GM10248 (cell line): ENCODE measurements at regions not wholly inside any gene's neighbourhood (a gene's known extent, or its start where the extent isn't known, plus 50 kb on each side); places are given as distances from the start of the nearest gene placed in this dataset.

Experiments used
- CTCF ChIA-PET: fragments of 300-600 bp; sonication (Branson Sonifier 250); formaldehyde crosslinking; extraction: SDS; loops from one replicate; lab custom pipeline; 2021; ENCODE audit warnings: antibody characterized with exemption; lab: Yijun Ruan, JAX
- POLR2A ChIA-PET: fragments of 350-650 bp; sonication (Branson Sonifier 250); formaldehyde crosslinking; extraction: SDS; loops from one replicate; lab custom pipeline; 2020; ENCODE audit warnings: antibody characterized with exemption; lab: Yijun Ruan, JAX
- DNase-seq: peaks from one replicate; pipeline ENCODE4 v3.0.0; 2012; ENCODE audit errors: extremely low spot score
- TF ChIP-seq, protein P1 (sequence below): IDR thresholded peaks from 2 replicates; pipeline ENCODE4 v1.5.1; 2012; ENCODE audit warnings: mild to moderate bottlenecking, low read depth; ENCODE audit errors: extremely low read depth, missing control alignments, control extremely low read depth

DNA sequence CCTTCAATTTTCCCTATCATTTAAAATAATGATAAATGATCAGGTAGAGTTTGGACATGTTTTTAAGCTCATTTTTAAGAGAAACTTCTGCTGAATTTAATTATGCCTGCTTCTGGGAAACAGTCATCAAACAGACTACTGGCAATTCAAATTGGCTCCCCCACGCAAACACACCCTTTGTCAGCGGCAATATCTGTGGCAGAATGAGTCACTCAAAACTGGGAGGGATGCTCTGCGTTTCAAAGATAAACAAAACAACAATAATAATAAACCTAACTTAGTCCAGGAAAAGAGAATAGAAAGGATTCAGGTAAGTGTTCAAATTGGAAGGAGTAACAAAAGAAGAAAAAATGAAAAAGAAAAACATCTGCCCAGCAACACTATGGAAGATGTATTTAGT, 108.1 kb upstream of the ERCC4 start:
- POLR2A ChIA-PET: no interaction called here
- TF ChIP-seq, protein P1, sequence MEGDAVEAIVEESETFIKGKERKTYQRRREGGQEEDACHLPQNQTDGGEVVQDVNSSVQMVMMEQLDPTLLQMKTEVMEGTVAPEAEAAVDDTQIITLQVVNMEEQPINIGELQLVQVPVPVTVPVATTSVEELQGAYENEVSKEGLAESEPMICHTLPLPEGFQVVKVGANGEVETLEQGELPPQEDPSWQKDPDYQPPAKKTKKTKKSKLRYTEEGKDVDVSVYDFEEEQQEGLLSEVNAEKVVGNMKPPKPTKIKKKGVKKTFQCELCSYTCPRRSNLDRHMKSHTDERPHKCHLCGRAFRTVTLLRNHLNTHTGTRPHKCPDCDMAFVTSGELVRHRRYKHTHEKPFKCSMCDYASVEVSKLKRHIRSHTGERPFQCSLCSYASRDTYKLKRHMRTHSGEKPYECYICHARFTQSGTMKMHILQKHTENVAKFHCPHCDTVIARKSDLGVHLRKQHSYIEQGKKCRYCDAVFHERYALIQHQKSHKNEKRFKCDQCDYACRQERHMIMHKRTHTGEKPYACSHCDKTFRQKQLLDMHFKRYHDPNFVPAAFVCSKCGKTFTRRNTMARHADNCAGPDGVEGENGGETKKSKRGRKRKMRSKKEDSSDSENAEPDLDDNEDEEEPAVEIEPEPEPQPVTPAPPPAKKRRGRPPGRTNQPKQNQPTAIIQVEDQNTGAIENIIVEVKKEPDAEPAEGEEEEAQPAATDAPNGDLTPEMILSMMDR: no peak
- no peak for DNase-seq
- CTCF ChIA-PET: interaction anchor here (1.4 kb wide), 1 partner anchor 17 kb away, joined by 3 read pairs; no protein-coding TSS in a partner anchor

DNA sequence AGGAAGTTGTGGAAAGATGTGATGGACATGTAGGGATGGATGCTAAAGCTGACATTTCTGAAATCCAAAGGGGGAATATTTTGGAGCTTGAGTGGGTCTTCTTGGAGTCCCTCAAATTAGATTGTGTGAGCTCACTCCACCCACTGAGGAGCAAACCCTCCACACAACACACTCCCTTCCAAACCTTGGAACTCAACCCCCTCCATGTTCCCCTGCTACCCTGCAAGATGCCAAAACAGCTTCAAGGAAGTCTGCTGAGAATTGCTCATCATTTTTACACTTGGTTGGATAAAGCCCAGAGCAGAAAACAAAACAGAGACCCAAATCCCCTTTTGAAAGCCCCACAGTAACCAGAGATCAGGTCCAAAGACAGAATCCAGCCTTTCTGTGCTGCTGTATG, 103.3 kb upstream of the ERCC4 start:
- ChIA-PET CTCF (interaction anchor here (1.0 kb wide), 1 partner anchor 19 kb away, joined by 3 read pairs; no protein-coding TSS in a partner anchor), POLR2A (no interaction called here)
- no peak for DNase-seq
- TF ChIP-seq, protein P1: no peak

DNA sequence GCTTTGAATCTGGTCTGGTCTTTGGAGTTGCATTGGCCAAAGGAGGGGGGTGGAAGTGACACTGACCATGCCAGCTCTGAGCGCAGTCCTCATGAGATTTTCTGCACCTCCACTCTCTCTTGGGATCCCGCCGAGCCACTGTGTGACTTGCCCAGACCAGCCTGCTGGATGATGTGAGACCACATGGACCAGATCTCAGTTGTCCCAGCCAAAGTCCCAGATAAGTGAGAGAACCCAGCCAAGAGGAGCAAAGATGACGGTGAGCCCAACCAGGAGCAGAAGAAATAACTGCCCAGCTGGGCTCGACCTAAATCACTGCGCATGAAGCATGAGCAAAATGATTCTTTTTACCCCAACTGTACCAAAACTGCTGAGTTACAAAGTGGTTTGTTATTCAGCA, 96.5 kb upstream of the ERCC4 start:
- CTCF ChIA-PET: no interaction called here
- TF ChIP-seq, protein P1: no peak
- POLR2A ChIA-PET: no interaction called here
- no peak for DNase-seq

DNA sequence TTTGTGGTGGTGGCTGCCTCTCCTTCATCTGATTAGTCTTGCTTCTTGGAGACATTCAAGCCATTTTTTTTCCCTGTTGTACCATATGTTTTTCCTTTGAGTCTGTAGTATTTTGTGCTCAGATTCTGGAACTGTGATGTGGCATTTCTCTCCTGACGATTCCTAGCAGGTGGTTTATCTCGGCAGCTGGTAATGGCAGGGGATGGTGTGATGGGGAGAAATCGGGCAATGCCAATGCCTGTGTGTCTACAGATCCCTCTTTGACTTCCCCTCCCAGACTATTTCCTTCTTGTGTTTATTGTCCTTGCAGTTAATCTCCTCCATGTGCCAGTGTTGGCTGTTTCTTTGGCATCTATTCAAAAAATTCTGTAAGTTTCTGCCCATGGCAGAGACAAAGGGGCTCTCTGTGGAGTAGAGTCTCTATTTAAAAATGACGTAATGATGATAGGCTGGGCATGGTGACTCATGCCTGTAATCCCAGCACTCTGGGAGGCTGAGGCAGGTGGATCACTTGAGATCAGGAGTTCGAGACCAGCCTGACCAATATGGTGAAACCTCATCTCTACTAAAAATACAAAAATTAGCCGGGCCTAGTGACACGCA, 90.2 kb upstream of the ERCC4 start:
- POLR2A ChIA-PET: no interaction called here
- CTCF ChIA-PET: interaction anchor here (1.4 kb wide), 3 partner anchors 8 to 18 kb away, joined by 3 to 4 read pairs (median 3); no protein-coding TSS in a partner anchor
- no peak for DNase-seq
- TF ChIP-seq, protein P1: no peak

DNA sequence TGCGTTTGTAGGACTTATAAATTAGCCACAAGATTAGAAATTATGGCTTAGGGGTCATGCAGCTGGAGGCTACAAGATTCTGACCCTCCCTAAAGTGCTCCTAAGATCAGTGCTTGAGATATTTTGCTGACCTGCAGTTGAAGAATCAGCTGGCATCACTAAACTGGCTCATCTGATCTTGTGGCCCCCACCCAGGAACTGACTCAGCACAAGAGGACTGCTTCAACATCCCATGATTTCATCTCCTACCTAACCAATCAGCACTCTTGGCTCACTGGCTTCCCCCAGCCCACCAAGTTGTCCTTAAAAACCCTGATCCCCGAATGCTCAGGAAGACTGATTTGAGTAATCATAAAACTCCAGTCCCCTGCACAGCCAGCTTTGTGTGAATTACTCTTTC, 86.4 kb upstream of the ERCC4 start:
- POLR2A ChIA-PET: no interaction called here
- CTCF ChIA-PET: no interaction called here
- TF ChIP-seq, protein P1: no peak
- no peak for DNase-seq

DNA sequence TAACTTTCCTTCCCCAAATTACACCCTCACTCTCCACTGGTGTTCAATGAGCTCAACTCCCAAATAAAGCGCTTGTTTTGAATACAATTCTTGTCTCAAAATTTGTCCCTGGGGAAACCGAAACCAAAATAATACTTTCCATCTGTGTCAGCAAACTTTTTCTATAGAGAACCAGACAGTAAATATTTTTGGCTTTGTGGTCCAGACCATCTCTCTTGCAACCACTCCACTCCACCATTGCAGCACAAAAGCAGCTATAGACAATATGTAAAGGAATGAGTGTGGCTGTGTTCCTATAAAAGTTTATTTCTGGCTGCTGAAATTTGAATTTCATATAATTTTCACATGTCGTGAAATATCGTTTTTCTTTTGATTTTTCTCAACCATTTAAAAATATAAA, 84.6 kb upstream of the ERCC4 start:
- DNase-seq: no peak
- ChIA-PET POLR2A (no interaction called here), CTCF (interaction anchor here (0.9 kb wide), 1 partner anchor 19 kb away, joined by 3 read pairs; no protein-coding TSS in a partner anchor)
- TF ChIP-seq, protein P1: no peak
